GM12878 (cell line): ENCODE measurements at regions not wholly inside any gene's neighbourhood (a gene's known extent, or its start where the extent isn't known, plus 50 kb on each side); places are given as distances from the start of the nearest gene placed in this dataset.

Experiments
- ATAC-seq: fragments of 200-7000 bp; cut with Tn5 transposase; 3 replicates; pipeline ENCODE4 v1.9.1; 2020; ENCODE audit warnings: mild to moderate bottlenecking, moderate library complexity
- BruUV-seq: library from RNA; stranded (reverse); fragments of 400-500 nt; replicated peaks from 2 replicates; lab custom pipeline; 2021; lab: Mats Ljungman, UMichigan
- CTCF ChIA-PET: fragments of 300-600 bp; sonication (Branson Sonifier 250); formaldehyde crosslinking; extraction: SDS; loops from one replicate; lab custom pipeline; 2021; ENCODE audit warnings: inconsistent platforms; lab: Yijun Ruan, JAX
- POLR2A ChIA-PET: fragments of 350-600 bp; formaldehyde crosslinking; extraction: SDS; loops from one replicate; lab custom pipeline; 2021; ENCODE audit warnings: inconsistent platforms; lab: Charles Lee
- RAD21 ChIA-PET: fragments of 300-600 bp; sonication (Branson Sonifier 250); formaldehyde crosslinking; loops from one replicate; lab custom pipeline; 2023; ENCODE audit warnings: antibody characterized with exemption; ENCODE audit not compliant: unreplicated experiment; lab: Charles Lee
- SMC1A ChIA-PET: fragments of 300-600 bp; sonication (Branson Sonifier 250); formaldehyde crosslinking; loops from one replicate; lab custom pipeline; 2023; ENCODE audit not compliant: unreplicated experiment, uncharacterized antibody; lab: Charles Lee
- DNase-seq: peaks from one replicate; pipeline ENCODE4 v3.0.0-alpha.2; 2011; ENCODE audit warnings: low read depth, low spot score
- FAIRE-seq: peaks from 3 replicates; lab custom pipeline; 2011; peaks lifted over from hg19 to GRCh38; lab: Jason Lieb, UNC
- H2AFZ ChIP-seq: 2 replicates; pipeline ENCODE4 v1.6.0; 2011; ENCODE audit warnings: low read depth, low read length, control low read depth; ENCODE audit not compliant: control insufficient read depth
- H3K27ac ChIP-seq: 2 replicates; pipeline ENCODE4 v1.5.1; 2011; ENCODE audit warnings: control low read depth; ENCODE audit not compliant: control insufficient read depth, insufficient read depth
- H3K27me3 ChIP-seq, 2 experiments: replicated peaks in 1 of 2; 2 replicates each; pipeline versions ENCODE4 v1.6.0 to v1.6.1; 2011; ENCODE audit warnings: low read length in 1 of 2; ENCODE audit not compliant: control insufficient read depth in 2 of 2, insufficient read depth in 2 of 2
- H3K36me3 ChIP-seq, 2 experiments: 2 replicates each; pipeline ENCODE4 v1.5.1; 2011; ENCODE audit warnings: low read length in 1 of 2; ENCODE audit not compliant: control insufficient read depth in 2 of 2, insufficient read depth in 2 of 2
- H3K4me1 ChIP-seq: 2 replicates; pipeline ENCODE4 v1.6.1; 2011; ENCODE audit warnings: mild to moderate bottlenecking, low read length, moderate library complexity, mixed read lengths; ENCODE audit not compliant: control insufficient read depth, insufficient read depth
- H3K4me2 ChIP-seq: 2 replicates; pipeline ENCODE4 v1.6.0; 2011; ENCODE audit warnings: control low read depth; ENCODE audit not compliant: control insufficient read depth, insufficient read depth
- H3K4me3 ChIP-seq: fragments of 200-600 bp; sonication (generic); 2 replicates; pipeline ENCODE4 v1.5.1; 2016
- H3K79me2 ChIP-seq: 2 replicates; pipeline ENCODE4 v1.6.0; 2011; ENCODE audit warnings: low read length; ENCODE audit not compliant: control insufficient read depth, insufficient read depth
- H3K9ac ChIP-seq: 2 replicates; pipeline ENCODE4 v1.8.0; 2011; ENCODE audit warnings: low read length, control low read depth, mixed read lengths; ENCODE audit not compliant: control insufficient read depth, insufficient read depth
- H3K9me3 ChIP-seq: replicated peaks from 3 replicates; pipeline ENCODE4 v1.5.1; 2011; ENCODE audit warnings: mild to moderate bottlenecking, low read length; ENCODE audit not compliant: control insufficient read depth, insufficient read depth
- H4K20me1 ChIP-seq: 2 replicates; pipeline ENCODE4 v1.6.0; 2011; ENCODE audit not compliant: control insufficient read depth, insufficient read depth
- ATF7 ChIP-seq: fragments of 450-650 bp; IDR thresholded peaks from 2 replicates; pipeline ENCODE4 v1.6.1; 2016; ENCODE audit warnings: low read depth, mild to moderate bottlenecking
- EGR1 ChIP-seq, 2 experiments: IDR thresholded peaks; 1 replicate in 1 of 2; 2 replicates in 1 of 2; pipeline ENCODE4 v1.6.1; 2011 to 2012; ENCODE audit warnings: low read depth in 2 of 2, low read length in 2 of 2, borderline replicate concordance in 1 of 2, mild to moderate bottlenecking in 1 of 2, moderate library complexity in 1 of 2
- ETV6 ChIP-seq, 2 experiments: fragments of 450-650 bp in 1 of 2; IDR thresholded peaks in 1 of 2; conservative IDR thresholded peaks in 1 of 2; 2 replicates each; pipeline ENCODE4 v1.6.1; 2014; ENCODE audit warnings: antibody characterized with exemption in 1 of 2, borderline replicate concordance in 1 of 2, low read depth in 1 of 2, mild to moderate bottlenecking in 1 of 2, moderate library complexity in 1 of 2
- MTA2 ChIP-seq: fragments of 450-650 bp; IDR thresholded peaks from 2 replicates; pipeline ENCODE4 v1.6.1; 2016; ENCODE audit warnings: low read depth, mild to moderate bottlenecking, moderate library complexity
- MYB ChIP-seq: fragments of 150-350 bp; IDR thresholded peaks from 2 replicates; pipeline ENCODE4 v1.6.1; 2014; ENCODE audit warnings: mild to moderate bottlenecking, low read depth, low read length, borderline replicate concordance
- RBBP5 ChIP-seq: fragments of 200-600 bp; sonication (generic); conservative IDR thresholded peaks from 2 replicates; pipeline ENCODE4 v1.6.1; 2016
- SP1 ChIP-seq: IDR thresholded peaks from one replicate; pipeline ENCODE4 v1.6.1; 2011; ENCODE audit warnings: low read depth, low read length
- TAF1 ChIP-seq: IDR thresholded peaks from 2 replicates; pipeline ENCODE4 v1.6.1; 2011; ENCODE audit warnings: mild to moderate bottlenecking, low read depth, low read length, borderline replicate concordance
- TBL1XR1 ChIP-seq: IDR thresholded peaks from 2 replicates; pipeline ENCODE4 v1.6.1; 2012; ENCODE audit warnings: low read depth, low read length, improper control_type of control experiment
- YBX1 ChIP-seq: fragments of 450-650 bp; IDR thresholded peaks from 2 replicates; pipeline ENCODE4 v1.6.1; 2016; ENCODE audit warnings: antibody characterized with exemption
- YY1 ChIP-seq: IDR thresholded peaks from 2 replicates; pipeline ENCODE4 v1.6.1; 2011; ENCODE audit warnings: low read depth, mild to moderate bottlenecking, low read length
- ZBED1 ChIP-seq: IDR thresholded peaks from 2 replicates; pipeline ENCODE4 v1.6.1; 2016; ENCODE audit warnings: borderline replicate concordance
- ZNF207 ChIP-seq: fragments of 450-650 bp; IDR thresholded peaks from 2 replicates; pipeline ENCODE4 v1.6.1; 2014; ENCODE audit warnings: antibody characterized with exemption, mild to moderate bottlenecking, borderline replicate concordance
- ZNF24 ChIP-seq: fragments of 450-650 bp; IDR thresholded peaks from 2 replicates; pipeline ENCODE4 v1.6.1; 2017; ENCODE audit warnings: antibody characterized with exemption, mild to moderate bottlenecking
- ZSCAN29 ChIP-seq: fragments of 450-650 bp; IDR thresholded peaks from 2 replicates; pipeline ENCODE4 v1.6.1; 2017; ENCODE audit warnings: mild to moderate bottlenecking, moderate library complexity
- WGBS: methylation state at CpG from one replicate; pipeline ENCODE4 v1.1.6; 2016; ENCODE audit warnings: low lambda C conversion rate; ENCODE audit not compliant: insufficient replicate concordance, insufficient coverage; ENCODE audit errors: missing lambda C conversion rate; 5-methylcytosine and 5-hydroxymethylcytosine counted together
- in situ Hi-C: fragments of 300-500 bp; cut with MboI; formaldehyde crosslinking; loops from 9 replicates; pipeline ENCODE4 v1.14.3; 2018; ENCODE audit warnings: mixed read lengths
- intact Hi-C: fragments of 100-400 bp; cut with micrococcal nuclease; formaldehyde crosslinking; loops from one replicate; pipeline ENCODE4 v1.14.2; 2022; ENCODE audit not compliant: unreplicated experiment
- TF ChIP-seq, protein P1 (sequence below): fragments of 450-650 bp; IDR thresholded peaks from 2 replicates; pipeline ENCODE4 v1.6.1; 2017; ENCODE audit warnings: mild to moderate bottlenecking, moderate library complexity
- TF ChIP-seq, protein P2 (sequence below): IDR thresholded peaks from 2 replicates; pipeline ENCODE4 v1.6.1; 2012; ENCODE audit warnings: mild to moderate bottlenecking, low read depth, low read length
- TF ChIP-seq, protein P3 (sequence below): IDR thresholded peaks from 2 replicates; pipeline ENCODE4 v1.6.1; 2012; ENCODE audit warnings: low read depth, low read length, improper control_type of control experiment

DNA sequence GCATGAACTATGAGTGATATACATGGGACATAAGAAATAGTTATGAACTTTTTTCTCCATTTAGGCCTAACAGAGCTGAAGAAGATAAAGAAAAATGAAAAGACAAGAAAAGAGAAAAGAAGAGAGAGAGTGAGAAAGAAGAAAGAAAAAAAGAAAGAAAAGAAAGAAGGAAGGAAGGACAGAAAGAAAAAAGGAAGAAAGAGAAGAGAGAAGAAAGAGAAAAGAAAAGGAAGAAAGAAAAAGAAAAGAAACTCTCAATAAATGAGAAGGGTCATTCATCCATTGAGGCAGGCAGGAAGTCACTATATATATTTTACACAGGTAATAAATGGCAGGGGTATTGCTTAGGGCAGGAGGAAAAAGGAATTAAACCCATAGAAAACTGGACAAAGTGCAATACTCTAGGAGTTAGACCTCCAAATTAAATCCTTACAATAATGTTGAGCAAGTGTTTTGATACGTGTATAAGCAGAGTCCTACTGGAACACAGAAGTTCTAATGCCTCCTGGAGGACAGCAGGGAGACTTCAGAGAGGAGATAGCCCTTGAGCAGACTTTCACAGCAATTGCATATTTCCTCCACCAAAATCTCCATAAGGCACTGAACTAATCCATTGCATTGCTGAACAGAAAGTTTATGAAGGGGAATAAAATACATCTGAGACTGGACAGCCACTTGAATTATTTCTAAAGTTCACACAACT is 86.4 kb upstream of the TENT5A start:
- DNase-seq: no peak
- no peaks in the 10 kb centered on the region for H4K20me1 ChIP-seq
- H2AFZ ChIP-seq: no peak overlapping the region
- ChIA-PET POLR2A (no interaction called here), RAD21 (no interaction called here), SMC1A (interaction anchor here (0.7 to 1.6 kb wide), 6 partner anchors 10 to 1832 kb away, joined by 3 to 4 read pairs (median 3); no protein-coding TSS in a partner anchor), CTCF (interaction anchor here (0.6 to 1.4 kb wide), 3 partner anchors 8 to 96 kb away, joined by 3 to 6 read pairs (median 4); no protein-coding TSS in a partner anchor)
- H3K9me3 ChIP-seq: no peaks in the 10 kb centered on the region
- H3K79me2 ChIP-seq: no peaks in the 10 kb centered on the region
- no peak for FAIRE-seq
- H3K27ac ChIP-seq: no peak overlapping the region
- no peak overlapping the region for H3K4me3 ChIP-seq
- no peaks in the 10 kb centered on the region for H3K4me1 ChIP-seq
- H3K36me3 ChIP-seq: no peaks in the 10 kb centered on the region
- WGBS: 0% methylated on average over 1 of the region's 1 CpG
- no peak overlapping the region for H3K4me2 ChIP-seq
- in situ Hi-C loops (no loop called here), intact Hi-C loops (no loop called here)
- no TSS peak for BruUV-seq
- H3K9ac ChIP-seq: no peak overlapping the region
- ATAC-seq: no peak
- H3K27me3 ChIP-seq: no peaks in the 10 kb centered on the region
- TF ChIP-seq ZNF24: no peak
- TF ChIP-seq SP1: no peak
- no peak for TF ChIP-seq MTA2
- no peak for TF ChIP-seq TAF1
- no peak for TF ChIP-seq YBX1
- TF ChIP-seq ZBED1: no peak
- TF ChIP-seq, protein P1, sequence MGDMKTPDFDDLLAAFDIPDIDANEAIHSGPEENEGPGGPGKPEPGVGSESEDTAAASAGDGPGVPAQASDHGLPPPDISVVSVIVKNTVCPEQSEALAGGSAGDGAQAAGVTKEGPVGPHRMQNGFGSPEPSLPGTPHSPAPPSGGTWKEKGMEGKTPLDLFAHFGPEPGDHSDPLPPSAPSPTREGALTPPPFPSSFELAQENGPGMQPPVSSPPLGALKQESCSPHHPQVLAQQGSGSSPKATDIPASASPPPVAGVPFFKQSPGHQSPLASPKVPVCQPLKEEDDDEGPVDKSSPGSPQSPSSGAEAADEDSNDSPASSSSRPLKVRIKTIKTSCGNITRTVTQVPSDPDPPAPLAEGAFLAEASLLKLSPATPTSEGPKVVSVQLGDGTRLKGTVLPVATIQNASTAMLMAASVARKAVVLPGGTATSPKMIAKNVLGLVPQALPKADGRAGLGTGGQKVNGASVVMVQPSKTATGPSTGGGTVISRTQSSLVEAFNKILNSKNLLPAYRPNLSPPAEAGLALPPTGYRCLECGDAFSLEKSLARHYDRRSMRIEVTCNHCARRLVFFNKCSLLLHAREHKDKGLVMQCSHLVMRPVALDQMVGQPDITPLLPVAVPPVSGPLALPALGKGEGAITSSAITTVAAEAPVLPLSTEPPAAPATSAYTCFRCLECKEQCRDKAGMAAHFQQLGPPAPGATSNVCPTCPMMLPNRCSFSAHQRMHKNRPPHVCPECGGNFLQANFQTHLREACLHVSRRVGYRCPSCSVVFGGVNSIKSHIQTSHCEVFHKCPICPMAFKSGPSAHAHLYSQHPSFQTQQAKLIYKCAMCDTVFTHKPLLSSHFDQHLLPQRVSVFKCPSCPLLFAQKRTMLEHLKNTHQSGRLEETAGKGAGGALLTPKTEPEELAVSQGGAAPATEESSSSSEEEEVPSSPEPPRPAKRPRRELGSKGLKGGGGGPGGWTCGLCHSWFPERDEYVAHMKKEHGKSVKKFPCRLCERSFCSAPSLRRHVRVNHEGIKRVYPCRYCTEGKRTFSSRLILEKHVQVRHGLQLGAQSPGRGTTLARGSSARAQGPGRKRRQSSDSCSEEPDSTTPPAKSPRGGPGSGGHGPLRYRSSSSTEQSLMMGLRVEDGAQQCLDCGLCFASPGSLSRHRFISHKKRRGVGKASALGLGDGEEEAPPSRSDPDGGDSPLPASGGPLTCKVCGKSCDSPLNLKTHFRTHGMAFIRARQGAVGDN: no peak
- no peak for TF ChIP-seq EGR1 (IDR thresholded peaks at IDR 0.05; ENCODE audit: borderline replicate concordance in 1 of 2, low read depth in 2 of 2, low read length in 2 of 2)
- TF ChIP-seq MYB: no peak
- TF ChIP-seq YY1: no peak
- no peak for TF ChIP-seq ZNF207
- TF ChIP-seq ETV6 (conservative IDR thresholded peaks at IDR 0.05 in 1 of 2, IDR thresholded peaks at IDR 0.05 in 1 of 2; ENCODE audit: borderline replicate concordance in 1 of 2, low read depth in 1 of 2): no peak
- TF ChIP-seq, protein P2, sequence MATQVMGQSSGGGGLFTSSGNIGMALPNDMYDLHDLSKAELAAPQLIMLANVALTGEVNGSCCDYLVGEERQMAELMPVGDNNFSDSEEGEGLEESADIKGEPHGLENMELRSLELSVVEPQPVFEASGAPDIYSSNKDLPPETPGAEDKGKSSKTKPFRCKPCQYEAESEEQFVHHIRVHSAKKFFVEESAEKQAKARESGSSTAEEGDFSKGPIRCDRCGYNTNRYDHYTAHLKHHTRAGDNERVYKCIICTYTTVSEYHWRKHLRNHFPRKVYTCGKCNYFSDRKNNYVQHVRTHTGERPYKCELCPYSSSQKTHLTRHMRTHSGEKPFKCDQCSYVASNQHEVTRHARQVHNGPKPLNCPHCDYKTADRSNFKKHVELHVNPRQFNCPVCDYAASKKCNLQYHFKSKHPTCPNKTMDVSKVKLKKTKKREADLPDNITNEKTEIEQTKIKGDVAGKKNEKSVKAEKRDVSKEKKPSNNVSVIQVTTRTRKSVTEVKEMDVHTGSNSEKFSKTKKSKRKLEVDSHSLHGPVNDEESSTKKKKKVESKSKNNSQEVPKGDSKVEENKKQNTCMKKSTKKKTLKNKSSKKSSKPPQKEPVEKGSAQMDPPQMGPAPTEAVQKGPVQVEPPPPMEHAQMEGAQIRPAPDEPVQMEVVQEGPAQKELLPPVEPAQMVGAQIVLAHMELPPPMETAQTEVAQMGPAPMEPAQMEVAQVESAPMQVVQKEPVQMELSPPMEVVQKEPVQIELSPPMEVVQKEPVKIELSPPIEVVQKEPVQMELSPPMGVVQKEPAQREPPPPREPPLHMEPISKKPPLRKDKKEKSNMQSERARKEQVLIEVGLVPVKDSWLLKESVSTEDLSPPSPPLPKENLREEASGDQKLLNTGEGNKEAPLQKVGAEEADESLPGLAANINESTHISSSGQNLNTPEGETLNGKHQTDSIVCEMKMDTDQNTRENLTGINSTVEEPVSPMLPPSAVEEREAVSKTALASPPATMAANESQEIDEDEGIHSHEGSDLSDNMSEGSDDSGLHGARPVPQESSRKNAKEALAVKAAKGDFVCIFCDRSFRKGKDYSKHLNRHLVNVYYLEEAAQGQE: no peak
- TF ChIP-seq ATF7: no peak
- TF ChIP-seq, protein P3, sequence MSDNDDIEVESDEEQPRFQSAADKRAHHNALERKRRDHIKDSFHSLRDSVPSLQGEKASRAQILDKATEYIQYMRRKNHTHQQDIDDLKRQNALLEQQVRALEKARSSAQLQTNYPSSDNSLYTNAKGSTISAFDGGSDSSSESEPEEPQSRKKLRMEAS: no peak
- TF ChIP-seq RBBP5: no peak
- no peak for TF ChIP-seq ZSCAN29
- no peak for TF ChIP-seq TBL1XR1
